ENCODE measurements at regions not wholly inside any gene's neighbourhood (a gene's known extent, or its start where the extent isn't known, plus 50 kb on each side); places are given as distances from the start of the nearest gene placed in this dataset.

- H3K9me3 Mint-ChIP-seq: no peaks in the 10 kb centered on the region
- ATAC-seq: no peak
Measured at GRCh38 chr4:115687052-115687755, 573.8 kb upstream of the NDST4 start.

GRCh38 chr4:115678425-115678941, 565.1 kb upstream of the NDST4 start:
- no peaks in the 10 kb centered on the region for H3K27me3 Mint-ChIP-seq
- intact Hi-C loops (cut with micrococcal nuclease): no loop called here
- no peaks in the 10 kb centered on the region for H3K36me3 Mint-ChIP-seq (ENCODE audit: low read depth)
- DNase-seq (no peak), ATAC-seq (no peak)
- no peak overlapping the region for H3K4me3 Mint-ChIP-seq
- no peak overlapping the region for H3K27ac Mint-ChIP-seq
- ChIA-PET CTCF (no interaction called here), POLR2A (no interaction called here)
- no peak for TF ChIP-seq CTCF (IDR thresholded peaks at IDR 0.05)
- peaks cover 7% of the 10 kb centered on the region for H3K9me3 Mint-ChIP-seq
- no peaks in the 10 kb centered on the region for H3K4me1 Mint-ChIP-seq (ENCODE audit: low read depth)

More at GRCh38 chr4:115687052-115687755, 573.8 kb upstream of the NDST4 start:
- POLR2A ChIA-PET: no interaction called here
- no peak overlapping the region for H3K4me3 Mint-ChIP-seq
- intact Hi-C loops (cut with micrococcal nuclease): no loop called here
- no peak overlapping the region for H3K27ac Mint-ChIP-seq
- no peaks in the 10 kb centered on the region for H3K4me1 Mint-ChIP-seq (ENCODE audit: low read depth)
- H3K27me3 Mint-ChIP-seq: no peaks in the 10 kb centered on the region
- CTCF ChIA-PET: no interaction called here
- no peaks in the 10 kb centered on the region for H3K36me3 Mint-ChIP-seq (ENCODE audit: low read depth)
- no peak for TF ChIP-seq CTCF (IDR thresholded peaks at IDR 0.05)
- no peak for DNase-seq

- no peak for TF ChIP-seq CTCF (IDR thresholded peaks at IDR 0.05)
- H3K27ac Mint-ChIP-seq: no peak overlapping the region
- no peak overlapping the region for H3K4me3 Mint-ChIP-seq
- ATAC-seq (no peak), DNase-seq (no peak)
- intact Hi-C loops (cut with micrococcal nuclease): no loop called here
- peaks cover 7% of the 10 kb centered on the region for H3K9me3 Mint-ChIP-seq
- no peaks in the 10 kb centered on the region for H3K27me3 Mint-ChIP-seq
- no peaks in the 10 kb centered on the region for H3K36me3 Mint-ChIP-seq (ENCODE audit: low read depth)
- H3K4me1 Mint-ChIP-seq (ENCODE audit: low read depth): no peaks in the 10 kb centered on the region
- POLR2A ChIA-PET: no interaction called here
- CTCF ChIA-PET: no interaction called here
Measured at GRCh38 chr4:115675719-115676118, 562.3 kb upstream of the NDST4 start.

- no peaks in the 10 kb centered on the region for H3K27me3 Mint-ChIP-seq
- H3K27ac Mint-ChIP-seq: no peak overlapping the region
- H3K36me3 Mint-ChIP-seq (ENCODE audit: low read depth): no peaks in the 10 kb centered on the region
- no peak for TF ChIP-seq CTCF (IDR thresholded peaks at IDR 0.05)
- H3K4me3 Mint-ChIP-seq: no peak overlapping the region
- no peak for ATAC-seq
- ChIA-PET CTCF (no interaction called here), POLR2A (no interaction called here)
- no peak for DNase-seq
- H3K4me1 Mint-ChIP-seq (ENCODE audit: low read depth): no peaks in the 10 kb centered on the region
- H3K9me3 Mint-ChIP-seq: peaks cover 7% of the 10 kb centered on the region
- intact Hi-C loops (cut with micrococcal nuclease): no loop called here
Measured at GRCh38 chr4:115674485-115674884, 561.1 kb upstream of the NDST4 start.

- H3K4me1 Mint-ChIP-seq (ENCODE audit: low read depth): no peaks in the 10 kb centered on the region
- POLR2A ChIA-PET: no interaction called here
- no peaks in the 10 kb centered on the region for H3K27me3 Mint-ChIP-seq
- intact Hi-C loops (cut with micrococcal nuclease): no loop called here
- no peaks in the 10 kb centered on the region for H3K9me3 Mint-ChIP-seq
- H3K36me3 Mint-ChIP-seq (ENCODE audit: low read depth): no peaks in the 10 kb centered on the region
- no peak overlapping the region for H3K27ac Mint-ChIP-seq
- H3K4me3 Mint-ChIP-seq: no peak overlapping the region
- CTCF ChIA-PET: no interaction called here
- ATAC-seq: no peak
- DNase-seq: no peak
- no peak for TF ChIP-seq CTCF (IDR thresholded peaks at IDR 0.05)
Measured at GRCh38 chr4:115671581-115671980, 558.2 kb upstream of the NDST4 start.

Measured in activated CD8-positive, alpha-beta T cell treated with anti-CD3 and anti-CD28 coated beads for 36 hours (primary cell).